GM18873 (cell line): ENCODE measurements at regions not wholly inside any gene's neighbourhood (a gene's known extent, or its start where the extent isn't known, plus 50 kb on each side); places are given as distances from the start of the nearest gene placed in this dataset.
"Not testable (repeated sequence)": the region's sequence is repeated elsewhere in the genome, so short reads cannot be mapped to it uniquely, and the experiment has no call there.

Experiments
- ATAC-seq: cut with Tn5 transposase; IDR thresholded peaks from one replicate; pipeline ENCODE4 v1.9.1; 2021; ENCODE audit warnings: mild to moderate bottlenecking, moderate library complexity, moderate number of reproducible peaks; ENCODE audit not compliant: unreplicated experiment, low FRiP score

DNA sequence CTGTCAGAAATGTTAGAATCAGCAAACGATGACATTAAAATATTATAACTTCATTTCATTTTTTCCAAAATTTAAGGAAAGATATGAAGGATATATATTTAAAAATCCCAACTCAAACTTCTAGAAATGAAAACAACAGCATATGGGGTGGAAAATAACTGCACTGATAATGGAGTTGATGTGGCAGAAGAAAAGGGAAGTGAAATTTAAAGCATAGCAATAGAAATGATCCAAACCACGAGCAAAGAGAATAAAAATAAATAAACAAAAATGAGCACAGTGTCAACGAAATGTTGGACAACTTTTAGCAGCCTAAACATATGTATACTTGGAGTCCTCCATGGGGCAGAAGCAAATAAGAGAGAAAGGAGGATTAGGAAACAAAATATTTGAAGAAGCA is 280.2 kb downstream of the KCNJ3 start:
- ATAC-seq = no peak

DNA sequence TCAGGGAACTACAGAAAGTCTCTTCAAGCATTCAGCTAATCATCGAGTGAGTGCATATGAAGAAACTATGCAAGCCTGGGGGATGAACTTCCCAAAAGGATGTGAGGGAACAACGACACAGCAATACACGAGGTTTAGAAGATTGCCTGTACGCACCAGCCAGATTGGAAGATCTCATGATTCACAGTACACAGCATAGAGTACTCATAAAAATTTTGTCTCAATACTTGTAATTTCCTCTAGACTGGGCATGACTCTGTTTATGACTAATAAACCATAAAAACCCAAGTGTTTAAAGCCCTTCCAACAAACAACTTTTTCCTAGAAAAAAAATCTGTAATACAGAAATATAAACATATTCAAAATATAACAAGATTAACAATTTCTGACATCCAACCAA is 279.7 kb downstream of the KCNJ3 start:
- no peak for ATAC-seq

DNA sequence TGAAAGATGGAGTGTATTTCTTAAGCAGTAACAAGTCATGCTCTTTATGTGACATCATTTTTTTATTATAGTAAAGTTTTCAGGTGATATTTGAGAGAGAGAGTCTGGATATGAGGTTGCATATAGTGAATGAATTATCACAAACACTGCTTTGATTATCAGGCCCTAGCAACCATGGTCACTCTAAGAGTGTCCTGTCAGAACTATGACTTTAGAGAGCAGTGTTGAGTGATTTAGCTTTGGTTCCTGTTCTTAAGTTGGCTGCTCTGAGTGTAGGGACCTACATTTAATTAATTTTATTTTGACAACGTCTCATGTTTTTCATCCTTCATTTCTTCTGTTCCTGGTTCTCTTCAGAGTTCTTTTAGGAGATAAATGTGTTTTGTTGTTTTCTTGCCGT is 275.5 kb downstream of the KCNJ3 start:
- no peak for ATAC-seq

DNA sequence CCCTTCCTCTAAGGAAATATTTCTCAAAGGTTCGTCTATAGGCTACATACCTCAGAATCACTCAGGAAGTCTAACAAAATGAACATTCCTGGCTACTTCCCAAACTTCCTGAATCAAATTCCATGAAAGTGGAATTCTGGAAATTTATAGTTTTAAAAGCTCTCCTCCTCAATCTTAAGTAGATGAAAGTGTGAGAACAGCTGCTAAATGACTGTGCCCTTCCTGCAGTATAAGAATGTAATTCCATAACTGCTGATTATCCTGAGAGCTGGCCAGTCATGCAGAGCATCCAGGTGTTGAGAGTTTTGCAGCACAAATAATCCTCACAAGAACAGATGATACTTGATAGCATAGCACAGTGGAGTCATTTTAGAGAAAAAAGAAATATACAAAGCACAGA is 265.0 kb downstream of the KCNJ3 start:
- ATAC-seq = no peak

DNA sequence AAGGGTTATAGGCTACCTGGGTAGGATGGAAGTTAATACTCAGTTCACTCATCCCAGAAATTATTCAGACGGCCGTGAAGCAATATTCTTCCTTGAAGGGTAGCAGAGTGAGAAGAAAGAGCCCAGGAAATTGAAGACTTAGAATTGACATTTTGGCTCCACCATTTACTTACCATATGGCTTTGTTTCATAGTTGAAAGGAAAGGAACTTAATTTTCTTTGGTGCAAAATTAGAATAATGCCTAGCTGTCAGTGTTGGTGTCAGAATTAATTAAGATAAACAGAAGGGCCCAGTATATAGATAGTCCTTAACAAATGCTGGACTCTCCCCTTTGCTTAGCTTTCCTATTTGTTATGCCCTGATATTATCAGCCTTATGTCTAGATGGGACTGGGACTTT is 263.2 kb downstream of the KCNJ3 start:
- ATAC-seq = no peak

DNA sequence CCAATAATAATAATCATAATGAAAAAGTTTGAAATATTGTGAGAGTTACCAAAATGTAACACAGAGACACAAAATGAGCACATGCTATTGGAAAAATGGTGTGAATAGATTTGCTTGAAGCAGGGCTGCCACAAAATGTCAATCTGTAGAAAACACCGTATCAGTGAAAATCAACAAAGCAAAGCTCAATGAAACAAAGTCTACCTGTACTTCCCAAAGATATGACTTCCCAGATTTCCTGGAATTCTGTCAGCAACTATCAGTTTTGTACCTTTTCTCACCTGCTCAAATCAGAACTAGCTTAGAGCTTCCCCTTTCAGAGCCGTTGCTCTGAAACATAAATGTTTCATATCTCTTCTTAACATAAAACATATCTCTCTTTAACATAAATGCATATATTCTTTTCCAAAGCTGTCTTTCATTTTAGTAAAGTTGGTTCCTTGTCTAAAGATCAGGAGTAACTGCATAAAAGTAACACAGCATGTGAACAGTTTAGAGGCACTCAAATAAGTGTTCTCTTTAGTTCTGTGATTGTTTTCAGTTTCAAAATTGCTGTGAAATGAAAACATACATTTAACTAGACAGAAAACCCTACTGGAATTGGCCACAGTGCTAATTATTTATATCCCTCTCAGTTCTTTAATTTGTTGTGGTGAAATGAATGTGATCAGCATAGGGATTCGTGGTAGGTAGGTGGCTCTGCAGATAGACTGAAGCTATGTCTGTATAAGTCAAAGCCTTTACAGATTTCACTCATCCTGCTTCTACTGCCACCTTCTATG is 262.5 kb downstream of the KCNJ3 start:
- no peak for ATAC-seq

DNA sequence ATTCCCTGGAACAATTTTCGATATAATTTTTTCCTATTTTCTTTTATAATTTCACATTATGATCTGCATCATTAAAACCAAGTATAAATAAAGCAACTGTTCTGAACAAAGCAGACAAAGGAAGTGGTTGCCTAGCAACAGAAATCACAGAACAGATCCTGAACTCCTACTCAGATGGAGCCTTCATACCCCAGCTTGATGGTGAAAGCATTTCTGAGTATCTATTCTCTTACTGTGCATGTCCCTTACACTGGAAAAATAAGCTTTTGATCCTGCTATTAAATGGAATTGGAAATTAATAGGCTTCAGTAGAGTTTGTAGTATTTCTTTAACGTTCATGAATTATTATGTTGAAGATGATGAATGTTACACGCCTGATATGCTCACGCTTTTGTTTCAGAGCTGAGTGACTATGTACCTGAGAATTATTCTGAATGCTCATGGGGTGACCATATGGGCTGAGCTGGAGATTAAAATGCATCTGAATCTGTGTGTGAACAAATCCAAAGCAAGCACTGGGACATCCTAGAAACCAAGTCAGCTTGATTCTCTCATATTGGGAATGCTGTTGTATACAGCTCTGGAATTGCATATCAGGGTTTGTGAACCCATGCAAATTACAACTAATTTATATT is 254.0 kb downstream of the KCNJ3 start:
- no peak for ATAC-seq

DNA sequence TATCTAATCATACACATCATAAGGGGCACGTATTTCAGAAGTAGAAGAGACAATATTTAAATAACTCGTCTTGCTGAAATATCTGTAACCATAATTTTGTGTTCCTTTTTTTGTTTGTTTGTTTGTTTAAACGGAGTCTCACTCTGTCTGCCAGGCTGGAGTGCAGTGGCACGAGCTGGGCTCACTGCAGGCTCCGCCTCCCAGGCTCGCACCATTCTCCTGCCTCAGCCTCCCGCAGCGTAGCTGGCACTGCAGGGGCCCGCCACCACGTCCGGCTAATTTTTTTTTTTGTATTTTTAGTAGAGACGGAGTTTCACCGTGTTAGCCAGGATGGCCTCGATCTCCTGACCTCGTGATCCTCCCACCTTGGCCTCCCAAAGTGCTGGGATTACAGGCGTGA is 248.9 kb downstream of the KCNJ3 start:
- ATAC-seq = not testable (repeated sequence)

DNA sequence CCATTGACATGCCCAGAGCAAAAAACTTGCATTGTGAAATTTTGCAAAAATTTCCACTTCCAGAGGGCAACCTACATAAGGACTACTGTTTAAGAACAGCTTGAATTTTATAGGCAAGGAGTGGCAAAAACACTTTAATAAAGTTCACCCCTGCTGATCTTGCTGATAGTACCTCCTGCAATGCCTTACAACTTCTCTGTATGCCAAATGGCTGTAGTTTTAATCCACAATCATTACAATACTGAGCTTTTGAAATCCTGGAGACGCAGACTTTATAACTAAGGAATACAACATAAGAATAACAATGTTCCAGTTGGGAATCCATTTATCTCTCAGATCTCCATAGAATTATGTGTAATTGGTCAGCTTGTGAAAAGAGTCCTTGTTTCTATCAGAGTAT is 247.5 kb downstream of the KCNJ3 start:
- no peak for ATAC-seq

DNA sequence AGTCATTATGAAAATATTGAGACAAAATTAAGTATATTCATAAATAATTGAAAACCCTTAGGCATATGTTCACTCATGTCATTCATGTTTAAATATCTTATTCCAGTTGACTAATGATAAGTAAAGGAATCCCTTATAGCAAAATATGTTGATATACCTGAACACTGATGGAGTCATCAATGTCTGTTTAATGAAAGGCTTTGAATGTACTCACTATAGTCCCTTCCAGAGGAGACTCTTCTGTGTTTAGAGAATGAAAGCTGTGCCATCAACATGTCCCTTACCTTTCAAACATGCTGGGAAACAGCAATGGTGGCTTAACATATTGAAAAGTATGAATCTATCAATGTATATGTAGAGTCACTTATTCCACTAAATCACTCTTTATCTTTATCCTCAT is 242.9 kb downstream of the KCNJ3 start:
- ATAC-seq = no peak

DNA sequence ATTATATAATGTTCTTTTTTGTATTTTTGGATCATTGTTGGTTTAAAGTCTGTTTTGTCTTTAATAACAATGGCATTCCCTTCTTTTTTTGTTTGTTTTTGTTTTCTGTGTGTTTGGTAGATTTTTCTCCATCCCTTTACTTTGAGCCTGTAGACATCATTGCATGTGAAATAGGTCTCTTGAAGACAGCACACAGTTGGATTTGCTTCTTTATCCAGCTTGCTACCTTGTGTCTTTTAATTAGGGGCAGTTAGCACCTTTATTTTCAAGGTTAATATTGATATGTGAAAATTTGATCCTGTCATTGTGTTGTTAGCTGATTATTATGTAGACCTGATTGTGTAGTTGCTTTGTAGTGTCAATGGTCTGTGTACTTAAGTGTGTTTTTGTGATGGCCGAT is 235.7 kb downstream of the KCNJ3 start:
- no peak for ATAC-seq

DNA sequence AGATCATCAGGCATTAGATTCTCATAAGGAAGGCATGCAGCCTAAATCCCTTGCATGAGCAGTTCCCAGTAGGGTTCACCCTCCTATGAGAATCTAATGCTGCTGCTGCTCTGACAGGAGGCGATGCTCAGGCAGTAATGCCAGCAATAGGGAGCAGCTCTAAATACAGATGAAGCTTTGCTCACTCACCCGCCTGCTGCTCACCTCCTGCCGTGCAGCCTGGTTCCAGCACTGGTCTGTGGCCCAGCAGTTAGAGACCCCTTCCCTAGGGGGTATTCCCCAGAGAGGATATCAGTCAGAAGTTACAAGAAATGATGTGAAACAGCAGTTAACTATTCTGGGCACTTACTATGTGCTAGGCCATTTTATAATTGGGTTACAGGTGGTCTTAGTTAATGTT is 226.0 kb downstream of the KCNJ3 start:
- no peak for ATAC-seq

DNA sequence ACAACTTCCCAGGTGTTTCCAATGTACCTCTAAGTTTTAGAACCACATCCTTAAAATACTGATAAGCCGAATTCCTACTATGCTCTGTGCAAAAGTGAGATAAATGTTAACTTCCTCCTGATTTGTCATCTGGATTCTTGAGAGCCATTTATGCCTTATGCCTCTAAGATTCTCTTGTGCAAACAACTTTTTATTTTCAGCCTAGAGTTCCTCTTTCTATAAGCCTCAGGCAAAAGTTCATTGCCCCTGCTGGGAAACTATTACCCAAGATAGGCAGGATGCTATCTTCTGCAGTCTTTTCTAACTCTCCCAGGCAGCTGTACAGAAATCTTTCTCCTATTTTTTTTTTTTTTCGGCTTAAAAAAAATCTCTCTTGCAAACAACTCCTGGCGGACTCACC is 216.1 kb downstream of the KCNJ3 start:
- ATAC-seq = no peak

DNA sequence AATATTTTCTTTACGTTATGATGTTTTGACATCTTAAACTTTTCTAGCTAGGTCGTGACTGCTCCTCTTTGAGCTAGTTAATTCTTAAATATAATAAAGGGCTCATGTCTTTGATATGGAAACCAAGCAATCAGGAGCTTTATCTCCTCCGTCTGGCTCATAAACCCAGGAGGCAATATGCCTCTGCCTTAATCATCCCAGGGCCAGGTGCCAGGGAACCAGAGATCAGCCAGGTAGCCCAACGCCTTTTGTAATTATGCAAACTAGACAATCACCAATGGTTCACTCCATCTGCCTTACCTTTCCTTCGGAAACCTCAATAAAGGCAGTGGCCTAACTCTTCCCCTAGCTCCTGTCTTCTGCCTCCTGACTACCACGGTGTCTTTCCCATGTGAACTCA is 213.7 kb downstream of the KCNJ3 start:
- ATAC-seq = no peak

DNA sequence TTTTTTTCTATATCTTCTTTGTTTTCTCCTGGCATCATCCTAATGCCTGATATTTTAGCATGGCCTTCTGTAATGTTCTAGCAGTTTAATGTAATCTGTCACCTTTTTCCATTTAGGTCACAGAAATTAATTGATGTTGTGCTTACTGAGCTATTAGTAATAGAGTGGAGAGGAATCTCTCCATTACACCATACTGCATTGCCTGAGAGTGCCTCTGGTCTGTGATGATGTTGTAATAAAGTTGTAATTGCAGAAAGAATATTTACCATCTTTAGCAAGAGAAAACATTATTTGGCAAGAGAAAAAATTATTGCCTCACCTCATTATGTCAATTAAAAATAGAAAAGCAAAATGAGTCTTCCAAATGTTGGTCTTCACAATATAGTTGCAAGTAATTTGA is 213.2 kb downstream of the KCNJ3 start:
- no peak for ATAC-seq

DNA sequence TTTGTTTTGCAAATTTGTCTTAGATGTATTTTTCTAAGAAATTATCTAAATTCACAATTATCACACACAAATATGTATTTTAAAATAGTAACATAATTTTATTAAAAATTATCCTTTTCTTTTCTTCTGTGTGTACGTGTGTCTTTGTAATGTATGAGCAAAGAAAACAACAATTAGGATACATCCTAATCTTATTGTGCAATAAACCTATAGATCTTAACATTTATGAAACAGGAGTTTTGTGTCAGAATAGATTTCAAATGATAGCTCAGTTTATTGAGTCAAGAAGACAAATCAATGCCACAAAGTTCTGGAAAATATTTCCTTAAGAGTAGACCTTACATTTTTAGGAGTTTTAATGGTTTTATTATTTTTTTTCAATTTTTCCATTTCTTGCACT is 212.2 kb downstream of the KCNJ3 start:
- ATAC-seq = no peak

DNA sequence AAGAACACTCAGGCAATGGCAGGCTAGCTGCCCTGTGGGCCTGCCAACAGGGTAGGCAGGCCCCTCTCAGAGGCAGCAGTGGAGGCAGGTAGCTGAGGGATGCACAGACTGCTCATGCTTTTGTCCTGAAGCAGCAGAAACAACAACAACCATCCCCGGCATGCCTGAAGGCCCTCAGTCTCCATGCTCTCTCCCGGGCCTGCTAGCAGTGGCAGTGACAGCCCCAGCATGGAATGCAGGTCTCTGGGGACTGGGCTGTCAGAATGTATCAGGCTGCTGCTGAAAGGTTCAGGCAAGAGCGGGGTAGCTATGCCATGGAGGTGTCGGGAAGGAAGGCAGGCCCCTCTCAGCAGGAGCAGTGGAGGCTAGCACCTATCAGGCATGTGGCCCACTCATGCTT is 209.8 kb downstream of the KCNJ3 start:
- ATAC-seq = no peak
